H1 (cell line): ENCODE measurements at regions not wholly inside any gene's neighbourhood (a gene's known extent, or its start where the extent isn't known, plus 50 kb on each side); places are given as distances from the start of the nearest gene placed in this dataset.

ENCODE experiments used
- CHD2 ChIP-seq: IDR thresholded peaks from 2 replicates; pipeline ENCODE4 v1.6.1; 2012; ENCODE audit warnings: low read length, improper control_type of control experiment
- CTCF ChIP-seq, 3 experiments: IDR thresholded peaks; 1 replicate in 2 of 3; 2 replicates in 1 of 3; pipeline versions ENCODE4 v1.5.1 to v1.6.1; 2011; ENCODE audit warnings: low read length in 3 of 3, mild to moderate bottlenecking in 3 of 3, inconsistent platforms in 2 of 3, low read depth in 1 of 3, moderate library complexity in 1 of 3; ENCODE audit not compliant: insufficient read depth in 1 of 3; ENCODE audit errors: control extremely low read depth in 1 of 3
- POLR2A ChIP-seq, 2 experiments: IDR thresholded peaks; 1 replicate in 1 of 2; 2 replicates in 1 of 2; pipeline ENCODE4 v1.6.1; 2011; ENCODE audit warnings: low read depth in 2 of 2, low read length in 2 of 2, mild to moderate bottlenecking in 2 of 2; ENCODE audit errors: control extremely low read depth in 1 of 2
- SP1 ChIP-seq: IDR thresholded peaks from 2 replicates; pipeline ENCODE4 v1.6.1; 2011; ENCODE audit warnings: low read depth, low read length
- TAF1 ChIP-seq: IDR thresholded peaks from 2 replicates; pipeline ENCODE4 v1.6.1; 2011; ENCODE audit warnings: mild to moderate bottlenecking, low read depth, low read length
- USF2 ChIP-seq: IDR thresholded peaks from 2 replicates; pipeline ENCODE4 v1.6.1; 2011; ENCODE audit warnings: low read length, improper control_type of control experiment
- YY1 ChIP-seq: IDR thresholded peaks from 2 replicates; pipeline ENCODE4 v1.6.1; 2011; ENCODE audit warnings: low read depth, mild to moderate bottlenecking, low read length

DNA sequence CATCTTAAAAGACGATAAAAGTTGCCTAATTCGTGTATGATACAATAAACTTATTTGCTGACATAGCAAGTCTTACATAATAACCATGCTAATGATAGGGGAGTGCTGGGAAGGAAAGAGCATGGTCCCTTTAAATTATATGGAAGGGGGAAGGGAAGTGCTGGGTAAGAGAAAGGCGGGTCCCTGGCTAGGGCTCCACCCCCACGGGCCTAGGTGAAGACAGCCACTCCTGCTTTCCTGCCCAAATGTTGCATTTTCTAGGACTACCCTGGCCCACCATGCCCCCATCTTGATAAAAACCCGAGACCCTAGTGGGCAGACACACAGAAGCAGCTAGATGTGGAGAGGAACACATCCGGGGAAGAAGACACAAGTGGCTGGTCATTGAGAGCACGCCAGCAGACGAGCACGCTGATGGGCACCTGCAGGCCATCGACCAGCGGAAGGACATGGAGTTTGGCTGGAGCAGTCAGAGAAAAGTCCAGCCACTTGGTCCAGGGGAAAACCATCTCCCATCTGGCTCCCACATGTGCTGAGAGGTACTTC lies 328.7 kb downstream of the ARL4A start:
- TF ChIP-seq YY1 (no peak), CTCF (IDR thresholded peaks at IDR 0.05; ENCODE audit: control extremely low read depth in 1 of 3, insufficient read depth in 1 of 3, low read depth in 1 of 3, low read length in 3 of 3) (no peak), USF2 (no peak), CHD2 (no peak), POLR2A (IDR thresholded peaks at IDR 0.05; ENCODE audit: control extremely low read depth in 1 of 2, low read depth in 2 of 2, low read length in 2 of 2) (no peak), SP1 (no peak), TAF1 (no peak)
